ENCODE measurements at regions not wholly inside any gene's neighbourhood (a gene's known extent, or its start where the extent isn't known, plus 50 kb on each side); places are given as distances from the start of the nearest gene placed in this dataset.

- Histone ChIP-seq H3K4me1 (ENCODE audit: low read depth, poor library complexity, severe bottlenecking) (peaks cover 22% of the 10 kb centered on the region), H3K9ac (no peak overlapping the region), H3K36me3 (ENCODE audit: insufficient read depth) (no peaks in the 10 kb centered on the region), H2AFZ (ENCODE audit: low read depth) (no peak overlapping the region), H4K20me1 (ENCODE audit: insufficient read depth) (no peaks in the 10 kb centered on the region), H3K79me2 (ENCODE audit: insufficient read depth, low read depth) (no peaks in the 10 kb centered on the region), H3K27ac (no peak overlapping the region), H3K4me3 (IDR thresholded peaks at IDR 0.05; ENCODE audit: insufficient read depth, low read depth, low read length) (no peak overlapping the region), H3K27me3 (ENCODE audit: insufficient read depth, low read depth) (no peaks in the 10 kb centered on the region), H3K4me2 (no peak overlapping the region)
- TF ChIP-seq CTCF (conservative IDR thresholded peaks at IDR 0.05; ENCODE audit: low read depth, low read length) = no peak
Measured at GRCh38 chr10:28801869-28802268, 124.5 kb downstream of the BAMBI start.

GRCh38 chr10:28805390-28805789, 128.1 kb downstream of the BAMBI start:
- Histone ChIP-seq H3K27me3 (ENCODE audit: insufficient read depth, low read depth) (no peaks in the 10 kb centered on the region), H3K9ac (no peak overlapping the region; the same call in 1 of the 2 replicates), H4K20me1 (ENCODE audit: insufficient read depth) (no peaks in the 10 kb centered on the region), H3K36me3 (ENCODE audit: insufficient read depth) (no peaks in the 10 kb centered on the region), H2AFZ (ENCODE audit: low read depth) (peak overlapping the region; percentile 91; the same call in 1 of the 2 replicates), H3K4me1 (ENCODE audit: low read depth, poor library complexity, severe bottlenecking) (peaks cover 43% of the 10 kb centered on the region), H3K27ac (peak overlapping the region; percentile 95), H3K4me2 (peak overlapping the region; percentile 85), H3K79me2 (ENCODE audit: insufficient read depth, low read depth) (no peaks in the 10 kb centered on the region), H3K4me3 (IDR thresholded peaks at IDR 0.05; ENCODE audit: insufficient read depth, low read depth, low read length) (no peak overlapping the region)
- TF ChIP-seq CTCF (conservative IDR thresholded peaks at IDR 0.05; ENCODE audit: low read depth, low read length) = no peak

- Histone ChIP-seq H3K4me3 (IDR thresholded peaks at IDR 0.05; ENCODE audit: insufficient read depth, low read depth, low read length) (no peak overlapping the region), H3K4me1 (ENCODE audit: low read depth, poor library complexity, severe bottlenecking) (peaks cover 44% of the 10 kb centered on the region), H3K27ac (peak overlapping the region; percentile 95), H3K4me2 (peak overlapping the region; percentile 85), H3K27me3 (ENCODE audit: insufficient read depth, low read depth) (no peaks in the 10 kb centered on the region), H2AFZ (ENCODE audit: low read depth) (peak overlapping the region; percentile 91), H4K20me1 (ENCODE audit: insufficient read depth) (no peaks in the 10 kb centered on the region), H3K9ac (peak overlapping the region; percentile 72), H3K79me2 (ENCODE audit: insufficient read depth, low read depth) (no peaks in the 10 kb centered on the region), H3K36me3 (ENCODE audit: insufficient read depth) (no peaks in the 10 kb centered on the region)
- no peak for TF ChIP-seq CTCF (conservative IDR thresholded peaks at IDR 0.05; ENCODE audit: low read depth, low read length)
Measured at GRCh38 chr10:28806488-28806941, 129.2 kb downstream of the BAMBI start.

- peaks cover 44% of the 10 kb centered on the region for H3K4me1 ChIP-seq (ENCODE audit: low read depth, poor library complexity, severe bottlenecking)
- H3K27ac ChIP-seq = peak overlapping the region; percentile 95
- H3K4me2 ChIP-seq = peak overlapping the region; percentile 85
- no peaks in the 10 kb centered on the region for H3K27me3 ChIP-seq (ENCODE audit: insufficient read depth, low read depth)
- no peak for TF ChIP-seq CTCF (conservative IDR thresholded peaks at IDR 0.05; ENCODE audit: low read depth, low read length)
- no peaks in the 10 kb centered on the region for H3K36me3 ChIP-seq (ENCODE audit: insufficient read depth)
- H3K9ac ChIP-seq = peak overlapping the region; percentile 72
- no peaks in the 10 kb centered on the region for H3K79me2 ChIP-seq (ENCODE audit: insufficient read depth, low read depth)
- no peaks in the 10 kb centered on the region for H4K20me1 ChIP-seq (ENCODE audit: insufficient read depth)
- H2AFZ ChIP-seq (ENCODE audit: low read depth) = peak overlapping the region; percentile 91
- H3K4me3 ChIP-seq (IDR thresholded peaks at IDR 0.05; ENCODE audit: insufficient read depth, low read depth, low read length) = no peak overlapping the region
Measured at GRCh38 chr10:28806951-28807759, 129.8 kb downstream of the BAMBI start.

Data from KMS-11 (cell line).